ENCODE measurements at regions not wholly inside any gene's neighbourhood (a gene's known extent, or its start where the extent isn't known, plus 50 kb on each side); places are given as distances from the start of the nearest gene placed in this dataset.

- Histone ChIP-seq H3K9me3 (ENCODE audit: low read depth, low read length) (no peaks in the 10 kb centered on the region), H3K4me3 (ENCODE audit: low read length) (no peak overlapping the region), H3K4me1 (ENCODE audit: insufficient read depth, low read length) (no peaks in the 10 kb centered on the region), H3K27me3 (ENCODE audit: insufficient read depth, low read length) (no peaks in the 10 kb centered on the region)
These were observed 268.4 kb upstream of the KIRREL3 start for GRCh38 chr11:127268932-127269331.

DNA sequence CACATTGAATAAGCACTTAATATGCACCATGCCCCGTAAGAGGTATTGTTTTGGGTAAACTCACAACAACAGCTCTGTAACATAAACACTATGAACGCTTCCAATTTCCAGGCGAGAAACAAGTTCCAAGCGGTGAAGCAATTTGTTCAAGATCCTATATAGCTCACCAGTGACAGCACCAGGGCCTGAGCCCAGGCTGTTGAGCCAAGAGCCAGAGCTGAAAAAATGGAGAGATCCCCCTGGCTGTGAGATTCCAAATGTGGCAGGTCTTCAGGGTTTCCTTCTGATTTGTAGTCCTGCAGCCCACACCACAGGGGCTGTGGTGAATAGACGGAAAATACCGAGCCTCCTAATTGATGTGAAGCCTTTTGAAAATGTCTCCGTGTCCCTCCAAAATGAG lies 268.0 kb upstream of the KIRREL3 start:
- H3K4me1 ChIP-seq (ENCODE audit: insufficient read depth, low read length), result no peaks in the 10 kb centered on the region
- no peaks in the 10 kb centered on the region for H3K27me3 ChIP-seq (ENCODE audit: insufficient read depth, low read length)
- no peak overlapping the region for H3K4me3 ChIP-seq (ENCODE audit: low read length)
- H3K9me3 ChIP-seq (ENCODE audit: low read depth, low read length), result no peaks in the 10 kb centered on the region

- no peaks in the 10 kb centered on the region for H3K4me1 ChIP-seq (ENCODE audit: insufficient read depth, low read length)
- H3K27me3 ChIP-seq (ENCODE audit: insufficient read depth, low read length), result no peaks in the 10 kb centered on the region
- H3K4me3 ChIP-seq (ENCODE audit: low read length), result no peak overlapping the region
- no peaks in the 10 kb centered on the region for H3K9me3 ChIP-seq (ENCODE audit: low read depth, low read length)
These were observed 258.5 kb upstream of the KIRREL3 start for GRCh38 chr11:127259102-127259501.

- no peak overlapping the region for H3K4me3 ChIP-seq (ENCODE audit: low read length)
- H3K9me3 ChIP-seq (ENCODE audit: low read depth, low read length), result no peaks in the 10 kb centered on the region
- H3K4me1 ChIP-seq (ENCODE audit: insufficient read depth, low read length), result no peaks in the 10 kb centered on the region
- no peaks in the 10 kb centered on the region for H3K27me3 ChIP-seq (ENCODE audit: insufficient read depth, low read length)
These were observed 254.6 kb upstream of the KIRREL3 start for GRCh38 chr11:127255209-127255608.

- no peaks in the 10 kb centered on the region for H3K4me1 ChIP-seq (ENCODE audit: insufficient read depth, low read length)
- H3K4me3 ChIP-seq (ENCODE audit: low read length), result no peak overlapping the region
- H3K27me3 ChIP-seq (ENCODE audit: insufficient read depth, low read length), result no peaks in the 10 kb centered on the region
- H3K9me3 ChIP-seq (ENCODE audit: low read depth, low read length), result no peaks in the 10 kb centered on the region
These were observed 251.8 kb upstream of the KIRREL3 start for GRCh38 chr11:127252321-127252720.

DNA sequence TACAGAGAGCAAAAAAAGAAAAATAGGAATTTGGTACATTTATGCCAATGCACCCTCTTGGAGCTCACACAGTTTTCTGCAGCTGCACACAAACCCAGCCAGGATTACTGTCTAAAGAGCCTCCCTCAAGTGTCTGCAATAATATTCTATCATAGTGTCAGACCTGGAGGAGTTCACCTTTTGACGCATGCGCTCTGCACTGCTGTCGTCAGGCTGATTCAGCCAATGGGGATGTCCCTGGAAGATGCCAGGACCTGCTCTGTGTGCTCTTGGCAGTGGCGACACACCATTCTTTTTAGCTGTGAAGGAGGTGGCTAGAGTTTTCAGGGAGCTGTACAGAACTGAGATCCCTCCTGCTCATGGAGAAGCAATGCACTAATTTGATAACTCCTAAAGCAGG lies 249.0 kb upstream of the KIRREL3 start:
- no peaks in the 10 kb centered on the region for H3K4me1 ChIP-seq (ENCODE audit: insufficient read depth, low read length)
- H3K4me3 ChIP-seq (ENCODE audit: low read length), result no peak overlapping the region
- H3K9me3 ChIP-seq (ENCODE audit: low read depth, low read length), result no peaks in the 10 kb centered on the region
- H3K27me3 ChIP-seq (ENCODE audit: insufficient read depth, low read length), result no peaks in the 10 kb centered on the region

- no peaks in the 10 kb centered on the region for H3K4me1 ChIP-seq (ENCODE audit: insufficient read depth, low read length)
- no peak overlapping the region for H3K4me3 ChIP-seq (ENCODE audit: low read length)
- H3K9me3 ChIP-seq (ENCODE audit: low read depth, low read length), result no peaks in the 10 kb centered on the region
- H3K27me3 ChIP-seq (ENCODE audit: insufficient read depth, low read length), result no peaks in the 10 kb centered on the region
These were observed 247.9 kb upstream of the KIRREL3 start for GRCh38 chr11:127248476-127248875.

GRCh38 chr11:127247261-127247851 lies 246.8 kb upstream of the KIRREL3 start:
- no peaks in the 10 kb centered on the region for H3K4me1 ChIP-seq (ENCODE audit: insufficient read depth, low read length)
- no peaks in the 10 kb centered on the region for H3K27me3 ChIP-seq (ENCODE audit: insufficient read depth, low read length)

GRCh38 chr11:127242676-127243075 lies 242.1 kb upstream of the KIRREL3 start:
- Histone ChIP-seq H3K27me3 (ENCODE audit: insufficient read depth, low read length) (no peaks in the 10 kb centered on the region), H3K4me3 (ENCODE audit: low read length) (no peak overlapping the region), H3K4me1 (ENCODE audit: insufficient read depth, low read length) (no peaks in the 10 kb centered on the region), H3K9me3 (ENCODE audit: low read depth, low read length) (no peaks in the 10 kb centered on the region)

More at GRCh38 chr11:127247261-127247851, 246.8 kb upstream of the KIRREL3 start:
- no peaks in the 10 kb centered on the region for H3K9me3 ChIP-seq (ENCODE audit: low read depth, low read length)
- H3K4me3 ChIP-seq (ENCODE audit: low read length), result no peak overlapping the region

- Histone ChIP-seq H3K9me3 (ENCODE audit: low read depth, low read length) (no peaks in the 10 kb centered on the region), H3K27me3 (ENCODE audit: insufficient read depth, low read length) (no peaks in the 10 kb centered on the region), H3K4me3 (ENCODE audit: low read length) (no peak overlapping the region), H3K4me1 (ENCODE audit: insufficient read depth, low read length) (no peaks in the 10 kb centered on the region)
These were observed 237.8 kb upstream of the KIRREL3 start for GRCh38 chr11:127238321-127238720.

GRCh38 chr11:127236776-127237175 lies 236.2 kb upstream of the KIRREL3 start:
- no peak overlapping the region for H3K4me3 ChIP-seq (ENCODE audit: low read length)
- no peaks in the 10 kb centered on the region for H3K27me3 ChIP-seq (ENCODE audit: insufficient read depth, low read length)
- H3K4me1 ChIP-seq (ENCODE audit: insufficient read depth, low read length), result no peaks in the 10 kb centered on the region
- no peaks in the 10 kb centered on the region for H3K9me3 ChIP-seq (ENCODE audit: low read depth, low read length)

DNA sequence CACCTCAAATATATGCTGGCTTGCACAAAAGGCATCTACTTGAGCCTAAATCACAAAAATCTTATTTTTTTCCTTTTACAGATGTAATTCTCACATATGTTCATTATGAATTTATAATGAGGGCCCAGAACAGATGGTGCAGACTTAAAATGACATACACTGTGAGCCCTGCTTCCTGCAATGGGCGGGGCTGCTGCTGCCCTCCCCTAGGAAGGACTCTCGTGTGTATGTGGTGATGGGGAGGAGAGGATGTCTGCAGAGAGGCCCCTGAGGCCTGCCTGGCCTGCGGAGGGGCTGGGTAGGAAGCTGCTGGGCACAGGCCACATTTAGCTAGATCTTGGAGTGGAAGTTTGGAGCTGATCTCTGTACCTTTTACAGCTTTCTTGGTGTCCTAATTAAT lies 233.4 kb upstream of the KIRREL3 start:
- no peak overlapping the region for H3K4me3 ChIP-seq (ENCODE audit: low read length)
- H3K27me3 ChIP-seq (ENCODE audit: insufficient read depth, low read length), result no peaks in the 10 kb centered on the region
- H3K4me1 ChIP-seq (ENCODE audit: insufficient read depth, low read length), result no peaks in the 10 kb centered on the region
- H3K9me3 ChIP-seq (ENCODE audit: low read depth, low read length), result no peaks in the 10 kb centered on the region

- H3K4me3 ChIP-seq (ENCODE audit: low read length), result no peak overlapping the region
- H3K4me1 ChIP-seq (ENCODE audit: insufficient read depth, low read length), result no peaks in the 10 kb centered on the region
- H3K27me3 ChIP-seq (ENCODE audit: insufficient read depth, low read length), result no peaks in the 10 kb centered on the region
- no peaks in the 10 kb centered on the region for H3K9me3 ChIP-seq (ENCODE audit: low read depth, low read length)
These were observed 229.8 kb upstream of the KIRREL3 start for GRCh38 chr11:127230392-127230791.

GRCh38 chr11:127226949-127227348 lies 226.4 kb upstream of the KIRREL3 start:
- Histone ChIP-seq H3K4me3 (ENCODE audit: low read length) (no peak overlapping the region), H3K9me3 (ENCODE audit: low read depth, low read length) (no peaks in the 10 kb centered on the region), H3K4me1 (ENCODE audit: insufficient read depth, low read length) (no peaks in the 10 kb centered on the region), H3K27me3 (ENCODE audit: insufficient read depth, low read length) (no peaks in the 10 kb centered on the region)

- Histone ChIP-seq H3K27me3 (ENCODE audit: insufficient read depth, low read length) (no peaks in the 10 kb centered on the region), H3K4me3 (ENCODE audit: low read length) (no peak overlapping the region), H3K4me1 (ENCODE audit: insufficient read depth, low read length) (no peaks in the 10 kb centered on the region), H3K9me3 (ENCODE audit: low read depth, low read length) (no peaks in the 10 kb centered on the region)
These were observed 225.8 kb upstream of the KIRREL3 start for GRCh38 chr11:127226380-127226779.

GRCh38 chr11:127225619-127226018 lies 225.0 kb upstream of the KIRREL3 start:
- Histone ChIP-seq H3K9me3 (ENCODE audit: low read depth, low read length) (no peaks in the 10 kb centered on the region), H3K27me3 (ENCODE audit: insufficient read depth, low read length) (no peaks in the 10 kb centered on the region), H3K4me1 (ENCODE audit: insufficient read depth, low read length) (no peaks in the 10 kb centered on the region), H3K4me3 (ENCODE audit: low read length) (no peak overlapping the region)

Data from mononuclear cell (primary cell).